Right lobe of liver (tissue), 6 donors: ENCODE measurements at regions not wholly inside any gene's neighbourhood (a gene's known extent, or its start where the extent isn't known, plus 50 kb on each side); places are given as distances from the start of the nearest gene placed in this dataset.

Experiments used
- ATAC-seq, 4 donors: fragments of 200-7000 bp; cut with Tn5 transposase; one replicate each; pipeline ENCODE4 v1.9.1; 2020; ENCODE audit warnings: mild to moderate bottlenecking in 4 of 4, moderate library complexity in 4 of 4
- DNase-seq, 3 donors: peaks; one replicate each; pipeline ENCODE4 v3.0.0-alpha.2; 2020
- H3K27ac ChIP-seq, 3 donors: fragments of 200-600 bp; one replicate each; pipeline ENCODE4 v1.8.0; 2022
- H3K27me3 ChIP-seq, 2 donors: fragments of 200-600 bp; one replicate each; pipeline ENCODE4 v1.8.0; 2022
- H3K36me3 ChIP-seq, 4 donors: fragments of 200-600 bp; sonication (generic) in 1 of 4; one replicate each; pipeline versions ENCODE4 v1.5.1 to v1.8.0; 2017 to 2022; ENCODE audit warnings: control low read depth in 1 of 4
- H3K4me1 ChIP-seq, 4 donors: fragments of 200-600 bp; sonication (generic) in 1 of 4; one replicate each; pipeline versions ENCODE4 v1.5.1 to v1.8.0; 2017 to 2022; ENCODE audit warnings: control low read depth in 1 of 4
- H3K4me3 ChIP-seq, 3 donors: fragments of 200-600 bp; one replicate each; pipeline ENCODE4 v1.8.0; 2022
- H3K9me3 ChIP-seq, 4 donors: fragments of 200-600 bp; sonication (generic) in 1 of 4; one replicate each; pipeline versions ENCODE4 v1.5.1 to v1.8.0; 2017 to 2022; ENCODE audit warnings: control low read depth in 1 of 4
- CTCF ChIP-seq, 4 donors: fragments of 200-600 bp in 3 of 4; fragments of 450-650 bp in 1 of 4; IDR thresholded peaks; one replicate each; pipeline versions ENCODE4 v1.5.1 to v1.8.0; 2016 to 2022; ENCODE audit warnings: antibody characterized with exemption in 4 of 4, mild to moderate bottlenecking in 2 of 4
- POLR2A ChIP-seq: fragments of 450-650 bp; IDR thresholded peaks from one replicate; pipeline ENCODE4 v1.6.1; 2017; ENCODE audit warnings: antibody characterized with exemption, mild to moderate bottlenecking
- WGBS: methylation state at CpG from one replicate; pipeline ENCODE4 v1.1.6; 2018; ENCODE audit warnings: low coverage, low lambda C conversion rate; ENCODE audit not compliant: insufficient coverage; ENCODE audit errors: missing lambda C conversion rate; 5-methylcytosine and 5-hydroxymethylcytosine counted together
- intact Hi-C, 2 donors: fragments of 100-400 bp; cut with DNase I; formaldehyde crosslinking; loops; one replicate each; pipeline versions ENCODE4 v1.11.2 to v1.14.1; 2022
- donor health status: DM: no; HTN: yes; CAD: no.
- donor health status: DM: no; HTN: no; CAD: no.
- donor health status: DM: no; HTN: no; CAD: no.
- donor health status: DM: no; HTN: yes; CAD: no.
- donor health status: DM: no; HTN: yes; CAD: no.

- 7% methylated on average over 7 of the region's 8 CpGs for WGBS
- Histone ChIP-seq H3K27ac (no peak overlapping the region), H3K27me3 (no peaks in the 10 kb centered on the region), H3K4me1 (no peaks in the 10 kb centered on the region), H3K4me3 (no peak overlapping the region), H3K9me3 (no peaks in the 10 kb centered on the region), H3K36me3 (no peaks in the 10 kb centered on the region)
- DNase-seq (peak in 2 of 3 donors; percentile 26 to 45), ATAC-seq (peak; percentile 91 to 97 (median 96))
- TF ChIP-seq CTCF (IDR thresholded peaks at IDR 0.05) (peak; percentile 67 to 77 (median 72)), POLR2A (no peak)
- intact Hi-C loops: no loop called here
Observed at GRCh38 chr11:103682318-103683184, 353.9 kb upstream of the DDI1 start.

DNA sequence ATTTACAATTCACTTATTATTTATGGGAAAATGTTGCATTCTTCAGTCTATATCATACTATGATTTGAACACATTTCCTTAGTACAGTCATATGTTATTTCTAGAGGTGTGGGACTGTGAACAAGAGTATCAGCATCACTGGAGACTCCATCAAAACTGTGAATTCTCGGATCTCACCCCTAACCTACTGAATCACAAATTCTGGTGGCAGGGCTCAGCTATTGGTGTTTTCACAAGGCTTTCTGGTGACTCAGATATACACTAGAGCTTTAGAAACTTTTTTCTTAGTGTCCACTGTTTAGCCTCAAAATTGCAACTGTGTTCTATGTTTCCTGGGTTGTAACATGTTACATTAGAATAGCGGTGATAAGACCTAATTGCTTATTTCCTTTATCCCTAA, 352.9 kb upstream of the DDI1 start:
- intact Hi-C loops: no loop called here
- WGBS: 43% methylated on average over 2 of the region's 2 CpGs
- H3K4me1 ChIP-seq: no peaks in the 10 kb centered on the region
- no peak overlapping the region for H3K4me3 ChIP-seq
- DNase-seq (no peak), ATAC-seq (no peak)
- H3K27ac ChIP-seq: no peak overlapping the region
- no peaks in the 10 kb centered on the region for H3K36me3 ChIP-seq
- TF ChIP-seq POLR2A (no peak), CTCF (IDR thresholded peaks at IDR 0.05) (no peak)
- no peaks in the 10 kb centered on the region for H3K9me3 ChIP-seq
- H3K27me3 ChIP-seq: no peaks in the 10 kb centered on the region

DNA sequence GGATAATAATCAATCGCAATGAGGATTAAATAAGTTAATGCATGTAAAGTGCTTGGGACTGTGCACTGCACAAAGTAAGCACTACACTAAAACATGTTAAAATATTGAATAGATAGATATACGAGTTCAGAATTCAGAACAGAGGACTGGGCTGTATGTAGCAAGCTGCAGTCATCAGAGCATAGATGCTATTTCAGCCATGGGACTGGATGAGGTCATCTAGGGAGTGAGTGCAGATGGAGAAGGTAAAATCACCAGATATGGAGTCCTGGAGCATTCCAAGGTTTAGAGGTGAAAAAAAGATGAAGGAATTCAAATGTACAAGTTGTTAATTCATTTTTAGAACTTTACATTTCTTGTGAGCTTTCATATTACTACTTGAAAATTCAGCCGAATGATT, 347.5 kb upstream of the DDI1 start:
- ATAC-seq (no peak), DNase-seq (no peak)
- intact Hi-C loops: no loop called here
- Histone ChIP-seq H3K4me3 (no peak overlapping the region), H3K4me1 (no peaks in the 10 kb centered on the region), H3K27me3 (no peaks in the 10 kb centered on the region), H3K36me3 (no peaks in the 10 kb centered on the region), H3K27ac (no peak overlapping the region), H3K9me3 (no peaks in the 10 kb centered on the region)
- WGBS: 73% methylated on average over 3 of the region's 3 CpGs
- TF ChIP-seq POLR2A: no peak
- no peak for TF ChIP-seq CTCF (IDR thresholded peaks at IDR 0.05)

GRCh38 chr11:103690356-103690755, 346.1 kb upstream of the DDI1 start:
- no peaks in the 10 kb centered on the region for H3K4me1 ChIP-seq
- H3K4me3 ChIP-seq: no peak overlapping the region
- DNase-seq: no peak
- no peak overlapping the region for H3K27ac ChIP-seq
- no peaks in the 10 kb centered on the region for H3K36me3 ChIP-seq
- intact Hi-C loops: no loop called here
- ATAC-seq: no peak
- H3K27me3 ChIP-seq: no peaks in the 10 kb centered on the region
- no peaks in the 10 kb centered on the region for H3K9me3 ChIP-seq
- WGBS: 0% methylated on average over 1 of the region's 1 CpG
- no peak for TF ChIP-seq CTCF (IDR thresholded peaks at IDR 0.05)
- no peak for TF ChIP-seq POLR2A
